ENCODE measurements at regions not wholly inside any gene's neighbourhood (a gene's known extent, or its start where the extent isn't known, plus 50 kb on each side); places are given as distances from the start of the nearest gene placed in this dataset.

- TF ChIP-seq CTCF (IDR thresholded peaks at IDR 0.05; ENCODE audit: low read length, missing control alignments) = no peak
- no peak for DNase-seq (ENCODE audit: low read depth)
- no peak overlapping the region for H3K4me3 ChIP-seq (replicated peaks; ENCODE audit: low read depth, low read length)
Observed at GRCh38 chr20:22914291-22914690, 120.8 kb upstream of the SSTR4 start.

- no peak overlapping the region for H3K4me3 ChIP-seq (replicated peaks; ENCODE audit: low read depth, low read length)
- no peak for DNase-seq (ENCODE audit: low read depth)
- no peak for TF ChIP-seq CTCF (IDR thresholded peaks at IDR 0.05; ENCODE audit: low read length, missing control alignments)
Observed at GRCh38 chr20:22915512-22915911, 119.6 kb upstream of the SSTR4 start.

DNA sequence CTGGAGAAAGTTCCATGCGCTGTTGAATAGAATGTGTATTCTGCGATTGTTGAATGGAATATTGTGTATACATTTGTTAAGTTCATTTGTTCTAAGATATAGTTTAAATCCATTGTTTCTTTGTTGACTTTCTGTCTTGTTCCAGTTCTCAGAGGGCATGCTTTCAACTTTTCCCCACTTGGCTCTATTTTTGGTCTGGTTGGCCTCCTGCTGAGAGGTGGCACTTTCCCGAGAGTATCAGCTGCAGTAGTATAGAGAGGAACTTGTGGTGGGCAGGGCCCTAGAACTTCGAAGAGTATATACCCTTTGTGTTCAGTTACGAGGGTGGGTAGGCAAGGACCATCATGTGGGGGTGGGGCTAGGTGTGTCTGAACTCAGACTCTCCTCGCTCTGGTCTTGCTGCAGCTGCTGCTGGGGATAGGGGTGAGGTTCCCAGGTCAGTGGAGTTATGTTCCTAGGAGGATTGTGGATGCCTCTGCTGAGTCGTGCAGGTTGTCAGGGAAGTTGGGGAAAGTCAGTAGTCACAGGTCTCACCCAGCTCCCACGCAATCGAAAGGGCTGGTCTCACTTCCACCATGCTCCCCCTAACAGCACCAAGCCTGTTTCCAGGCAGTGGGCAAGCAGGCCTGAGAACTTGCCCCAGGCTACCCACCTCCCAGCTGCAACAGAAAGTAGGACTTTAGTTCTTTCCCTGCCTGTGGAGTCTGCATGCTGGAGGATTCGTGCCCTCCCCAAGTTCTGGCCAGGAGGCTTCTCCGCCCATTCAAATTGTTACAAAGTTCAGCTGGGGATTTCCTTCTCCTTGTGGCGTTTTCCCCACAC, 118.9 kb upstream of the SSTR4 start:
- H3K4me3 ChIP-seq (replicated peaks; ENCODE audit: low read depth, low read length) = no peak overlapping the region
- TF ChIP-seq CTCF (IDR thresholded peaks at IDR 0.05; ENCODE audit: low read length, missing control alignments) = no peak
- DNase-seq (ENCODE audit: low read depth) = no peak

DNA sequence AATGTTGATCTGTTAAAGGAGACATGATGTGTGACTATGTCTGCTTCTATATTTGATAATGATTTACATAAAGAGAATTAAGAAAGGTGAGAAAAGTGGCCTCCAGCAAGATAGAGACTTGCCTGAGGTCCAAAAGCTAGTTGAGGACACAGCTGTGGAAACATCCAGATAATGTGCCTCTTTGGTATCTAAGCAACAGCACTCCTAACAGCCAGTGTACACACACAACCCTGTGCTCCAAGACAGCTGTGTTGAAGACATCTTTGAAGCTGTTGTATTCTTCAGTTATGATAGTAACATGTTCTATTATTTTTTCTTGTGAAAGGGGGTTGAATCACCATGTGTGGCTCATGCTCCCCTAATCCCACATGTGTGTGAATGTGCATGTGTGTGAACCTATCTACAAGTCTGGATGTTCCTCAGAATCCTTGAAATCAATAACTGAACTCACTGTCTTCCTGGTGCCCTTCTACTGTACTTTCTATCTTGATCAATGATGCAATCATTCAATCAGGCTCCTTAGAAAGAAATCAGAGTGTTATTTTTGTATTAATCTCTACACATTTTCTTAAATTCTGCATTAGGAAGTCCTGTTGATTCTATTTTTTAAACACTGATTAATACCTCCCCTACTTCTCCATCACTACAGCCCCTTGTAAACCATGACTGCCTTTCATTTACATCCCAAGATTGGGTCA, 116.7 kb upstream of the SSTR4 start:
- peak; percentile 25 for DNase-seq (ENCODE audit: low read depth)
- no peak for TF ChIP-seq CTCF (IDR thresholded peaks at IDR 0.05; ENCODE audit: low read length, missing control alignments)
- H3K4me3 ChIP-seq (replicated peaks; ENCODE audit: low read depth, low read length) = no peak overlapping the region

- no peak for TF ChIP-seq CTCF (IDR thresholded peaks at IDR 0.05; ENCODE audit: low read length, missing control alignments)
- no peak overlapping the region for H3K4me3 ChIP-seq (replicated peaks; ENCODE audit: low read depth, low read length)
- DNase-seq (ENCODE audit: low read depth) = no peak
Observed at GRCh38 chr20:22920898-22921297, 114.2 kb upstream of the SSTR4 start.

DNA sequence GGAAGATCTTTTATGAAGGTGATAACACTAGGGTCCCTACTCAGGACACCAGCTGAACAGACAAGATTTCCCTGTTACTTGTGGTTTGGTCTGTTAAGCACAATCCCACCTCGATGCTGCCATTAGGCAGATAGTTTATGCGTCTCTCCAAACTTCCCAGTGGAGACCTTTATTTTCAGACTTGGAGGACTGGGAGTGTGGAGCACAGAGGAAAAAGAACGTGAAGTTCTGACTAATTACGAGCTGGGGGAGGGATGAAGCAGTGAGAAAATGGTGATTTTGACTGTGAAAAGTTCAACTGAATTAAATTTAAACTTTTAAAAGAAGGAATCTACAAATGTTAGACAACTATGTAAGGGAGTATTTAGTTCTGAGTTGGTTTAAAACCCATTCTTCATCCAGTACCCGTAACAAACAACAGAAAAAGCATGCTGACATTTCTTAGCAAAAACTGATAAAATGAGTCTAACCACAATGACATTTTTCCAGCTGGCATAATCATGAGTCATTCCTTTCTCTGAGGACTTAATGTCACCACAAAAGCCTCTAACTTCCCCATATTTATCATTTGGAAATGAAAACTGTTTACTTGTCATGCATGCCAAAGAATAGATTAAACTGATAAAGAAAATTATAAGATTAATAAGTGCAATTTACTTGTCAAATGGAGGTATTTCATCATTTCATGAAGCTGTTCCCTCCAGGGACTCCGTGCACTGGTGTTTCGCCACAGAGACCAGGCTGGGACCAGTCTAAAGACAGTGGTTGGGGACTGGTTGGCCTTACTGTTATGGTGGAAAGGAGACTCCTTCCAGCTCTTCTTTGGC, 113.3 kb upstream of the SSTR4 start:
- no peak overlapping the region for H3K4me3 ChIP-seq (replicated peaks; ENCODE audit: low read depth, low read length)

More for the DNA sequence above, 113.3 kb upstream of the SSTR4 start:
- DNase-seq (ENCODE audit: low read depth) = peak; percentile 83
- TF ChIP-seq CTCF (IDR thresholded peaks at IDR 0.05; ENCODE audit: low read length, missing control alignments) = no peak
